Lung (tissue), 11 donors: ENCODE measurements at regions not wholly inside any gene's neighbourhood (a gene's known extent, or its start where the extent isn't known, plus 50 kb on each side); places are given as distances from the start of the nearest gene placed in this dataset.

Experiments
- ATAC-seq: fragments of 200-7000 bp; cut with Tn5 transposase; one replicate; pipeline ENCODE4 v1.9.1; 2020; ENCODE audit warnings: moderate number of reproducible peaks; ENCODE audit not compliant: insufficient read depth, low FRiP score
- DNase-seq, 3 donors: peaks; one replicate each; pipeline ENCODE4 v3.0.0-alpha.2; 2013 to 2017
- H3K27ac ChIP-seq, 2 donors: one replicate each; pipeline ENCODE4 v1.5.1; 2013; ENCODE audit warnings: mild to moderate bottlenecking in 2 of 2, moderate library complexity in 2 of 2, control low read depth in 1 of 2, inconsistent platforms in 1 of 2, low read depth in 1 of 2, low read length in 1 of 2
- H3K27me3 ChIP-seq, 3 donors: one replicate each; pipeline ENCODE4 v1.5.1; 2013; ENCODE audit warnings: low read length in 2 of 3; ENCODE audit not compliant: control insufficient read depth in 3 of 3, insufficient read depth in 3 of 3
- H3K36me3 ChIP-seq, 4 donors: one replicate each; pipeline ENCODE4 v1.5.1; 2013; ENCODE audit warnings: low read length in 4 of 4, mild to moderate bottlenecking in 1 of 4, moderate library complexity in 1 of 4; ENCODE audit not compliant: control insufficient read depth in 4 of 4, insufficient read depth in 4 of 4
- H3K4me1 ChIP-seq, 5 donors: one replicate each; pipeline ENCODE4 v1.5.1; 2013; ENCODE audit warnings: low read length in 5 of 5, mild to moderate bottlenecking in 2 of 5, moderate library complexity in 1 of 5; ENCODE audit not compliant: control insufficient read depth in 5 of 5, insufficient read depth in 5 of 5
- H3K4me3 ChIP-seq: one replicate; pipeline ENCODE4 v1.5.1; 2013; ENCODE audit warnings: mild to moderate bottlenecking, control low read depth, moderate library complexity
- H3K9ac ChIP-seq, 2 donors: one replicate each; pipeline ENCODE4 v1.5.1; 2013; ENCODE audit warnings: low read length in 2 of 2, control low read depth in 1 of 2; ENCODE audit not compliant: insufficient read depth in 1 of 2
- H3K9me3 ChIP-seq, 4 donors: one replicate each; pipeline ENCODE4 v1.5.1; 2013; ENCODE audit warnings: low read length in 3 of 4, mild to moderate bottlenecking in 1 of 4, moderate library complexity in 1 of 4; ENCODE audit not compliant: control insufficient read depth in 4 of 4, insufficient read depth in 3 of 4
- WGBS, 2 donors: extraction: QIAGEN DNeasy Blood & Tissue Kit; methylation state at CpG; one replicate each; pipeline ENCODE4 v1.1.7; 2013; 5-methylcytosine and 5-hydroxymethylcytosine counted together
- TF ChIP-seq, protein P1 (sequence below): IDR thresholded peaks from 2 replicates; pipeline ENCODE4 v1.5.1; 2012; ENCODE audit warnings: mild to moderate bottlenecking; ENCODE audit errors: control extremely low read depth, extremely low read depth
- donor health status: control.
- donor health status: control.
- donor health status: Bipolar disorder and iron deficiency.
- donor health status: healthy.
- donor health status: DM: yes; HTN: yes; CAD: no.

DNA sequence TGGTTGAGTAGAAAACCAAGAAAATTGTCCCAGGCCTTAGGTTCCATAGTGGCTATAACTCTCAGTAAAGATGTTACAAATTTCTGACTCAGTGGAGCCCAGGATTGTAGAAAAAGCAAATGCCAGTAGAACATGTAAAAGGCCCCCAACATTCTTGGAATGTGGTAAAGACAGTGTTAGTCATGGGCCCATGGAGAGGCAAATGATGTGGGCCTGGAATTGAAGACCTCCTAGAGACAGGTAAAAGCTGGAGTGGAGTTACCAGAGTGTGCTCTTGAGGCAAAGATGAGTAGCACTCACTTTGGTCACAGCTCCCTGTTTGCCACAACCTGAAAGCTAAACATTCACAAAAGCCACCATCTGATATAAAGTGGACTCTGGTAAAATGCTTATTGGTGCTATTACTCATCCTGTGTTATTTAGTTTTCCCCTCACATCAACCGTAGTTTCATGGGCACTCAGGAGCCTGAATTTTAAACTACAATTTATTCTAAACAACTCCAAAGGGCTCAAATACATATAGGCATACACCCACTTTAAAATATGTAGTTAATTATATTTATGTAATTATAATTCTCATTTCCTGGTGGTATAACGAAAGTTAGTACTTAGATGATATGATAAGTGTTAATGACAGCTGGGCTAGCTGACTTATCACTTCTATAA is 359.6 kb upstream of the NECTIN3 start:
- Histone ChIP-seq H3K9me3 (no peaks in the 10 kb centered on the region), H3K27me3 (no peaks in the 10 kb centered on the region), H3K27ac (no peak overlapping the region), H3K36me3 (no peaks in the 10 kb centered on the region), H3K4me1 (peaks cover 0 to 3% (median 0%) of the 10 kb centered on the region in 5 donors), H3K9ac (no peak overlapping the region), H3K4me3 (no peak overlapping the region)
- TF ChIP-seq, protein P1, sequence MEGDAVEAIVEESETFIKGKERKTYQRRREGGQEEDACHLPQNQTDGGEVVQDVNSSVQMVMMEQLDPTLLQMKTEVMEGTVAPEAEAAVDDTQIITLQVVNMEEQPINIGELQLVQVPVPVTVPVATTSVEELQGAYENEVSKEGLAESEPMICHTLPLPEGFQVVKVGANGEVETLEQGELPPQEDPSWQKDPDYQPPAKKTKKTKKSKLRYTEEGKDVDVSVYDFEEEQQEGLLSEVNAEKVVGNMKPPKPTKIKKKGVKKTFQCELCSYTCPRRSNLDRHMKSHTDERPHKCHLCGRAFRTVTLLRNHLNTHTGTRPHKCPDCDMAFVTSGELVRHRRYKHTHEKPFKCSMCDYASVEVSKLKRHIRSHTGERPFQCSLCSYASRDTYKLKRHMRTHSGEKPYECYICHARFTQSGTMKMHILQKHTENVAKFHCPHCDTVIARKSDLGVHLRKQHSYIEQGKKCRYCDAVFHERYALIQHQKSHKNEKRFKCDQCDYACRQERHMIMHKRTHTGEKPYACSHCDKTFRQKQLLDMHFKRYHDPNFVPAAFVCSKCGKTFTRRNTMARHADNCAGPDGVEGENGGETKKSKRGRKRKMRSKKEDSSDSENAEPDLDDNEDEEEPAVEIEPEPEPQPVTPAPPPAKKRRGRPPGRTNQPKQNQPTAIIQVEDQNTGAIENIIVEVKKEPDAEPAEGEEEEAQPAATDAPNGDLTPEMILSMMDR: no peak
- 64 to 70% methylated on average over 2 of the region's 2 CpGs for WGBS, 2 donors
- ATAC-seq: no peak
- DNase-seq: no peak

DNA sequence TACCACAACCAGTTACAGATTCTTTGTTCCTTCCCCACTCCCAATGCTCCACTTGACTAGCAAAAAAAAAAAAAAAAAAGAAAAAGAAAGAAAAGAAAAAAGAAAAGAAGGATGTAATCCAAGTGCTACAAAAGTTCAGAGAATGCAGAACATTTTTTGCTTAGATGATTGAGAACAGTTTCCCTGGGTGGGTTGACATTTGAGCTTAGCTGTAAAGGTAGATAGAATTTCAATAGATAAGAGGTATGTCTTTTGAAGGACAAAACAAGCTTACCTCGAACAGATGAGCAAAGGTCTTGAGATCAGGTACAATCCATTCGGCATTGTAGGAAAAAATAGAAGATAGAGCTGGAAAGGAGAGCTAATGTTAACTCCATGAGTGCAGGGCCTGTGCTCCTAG is 344.6 kb upstream of the NECTIN3 start:
- TF ChIP-seq, protein P1: no peak
- Histone ChIP-seq H3K4me1 (no peaks in the 10 kb centered on the region), H3K9me3 (no peaks in the 10 kb centered on the region), H3K27ac (no peak overlapping the region), H3K27me3 (no peaks in the 10 kb centered on the region), H3K4me3 (no peak overlapping the region), H3K9ac (no peak overlapping the region), H3K36me3 (no peaks in the 10 kb centered on the region)
- DNase-seq: no peak
- 52 to 59% methylated on average over 2 of the region's 2 CpGs for WGBS, 2 donors
- ATAC-seq: no peak

DNA sequence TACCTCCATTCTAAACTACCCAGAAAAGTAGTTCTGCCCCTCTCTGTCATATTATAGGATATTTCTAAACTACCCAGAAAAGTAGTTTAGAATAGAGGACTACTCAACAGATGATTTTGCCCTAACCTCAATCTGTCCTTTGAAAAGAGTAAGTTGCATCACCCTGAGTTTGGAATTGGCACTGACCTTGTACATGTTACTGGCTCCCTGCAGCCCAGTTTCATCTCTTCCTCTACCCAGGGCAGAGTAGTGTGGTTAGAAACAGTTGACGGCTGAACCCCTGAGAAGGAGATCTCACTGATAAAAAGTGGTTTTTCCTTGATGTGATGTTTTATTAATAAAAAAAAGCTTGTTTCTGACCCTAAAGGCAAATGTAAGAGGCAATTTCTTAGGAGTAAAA is 340.5 kb upstream of the NECTIN3 start:
- Histone ChIP-seq H3K9ac (no peak overlapping the region), H3K4me3 (no peak overlapping the region), H3K9me3 (no peaks in the 10 kb centered on the region), H3K27me3 (no peaks in the 10 kb centered on the region), H3K27ac (no peak overlapping the region), H3K36me3 (no peaks in the 10 kb centered on the region), H3K4me1 (no peaks in the 10 kb centered on the region)
- TF ChIP-seq, protein P1: no peak
- DNase-seq (no peak), ATAC-seq (no peak)
- WGBS, 2 donors: 42 to 67% methylated on average over 1 of the region's 1 CpG

DNA sequence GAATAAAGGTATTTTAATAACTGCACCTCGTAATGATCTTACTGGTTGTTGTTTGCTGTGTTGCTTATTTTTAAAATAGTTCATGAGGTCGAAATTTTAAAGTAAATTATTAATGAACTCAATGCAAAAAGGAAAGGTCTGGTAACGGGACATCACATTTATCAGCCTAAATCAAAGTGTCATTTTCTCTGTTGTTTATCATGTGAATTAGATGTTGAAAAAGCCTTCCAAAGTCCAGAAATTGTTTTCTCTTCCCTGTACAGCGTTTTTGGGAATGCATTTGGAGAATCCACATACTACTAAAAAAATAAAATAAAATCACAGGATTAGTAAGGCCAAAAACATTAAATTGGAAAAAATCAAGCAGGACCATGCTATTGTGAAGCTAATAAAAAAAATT is 339.2 kb upstream of the NECTIN3 start:
- TF ChIP-seq, protein P1: no peak
- H3K4me1 ChIP-seq: no peaks in the 10 kb centered on the region
- 70 to 74% methylated on average over 4 of the region's 4 CpGs for WGBS, 2 donors
- no peaks in the 10 kb centered on the region for H3K9me3 ChIP-seq
- DNase-seq (no peak), ATAC-seq (no peak)
- H3K9ac ChIP-seq: no peak overlapping the region
- no peaks in the 10 kb centered on the region for H3K36me3 ChIP-seq
- H3K27me3 ChIP-seq: no peaks in the 10 kb centered on the region
- no peak overlapping the region for H3K27ac ChIP-seq
- no peak overlapping the region for H3K4me3 ChIP-seq
